ENCODE measurements at regions not wholly inside any gene's neighbourhood (a gene's known extent, or its start where the extent isn't known, plus 50 kb on each side); places are given as distances from the start of the nearest gene placed in this dataset.

- Histone ChIP-seq H3K27me3 (replicated peaks in 1 of 4; ENCODE audit: control insufficient read depth in 3 of 4, extremely low read depth in 1 of 4, insufficient read depth in 3 of 4, low read length in 3 of 4) (no peaks in the 10 kb centered on the region), H3K9me3 (ENCODE audit: insufficient read depth in 2 of 2, low read depth in 1 of 2, low read length in 1 of 2) (no peaks in the 10 kb centered on the region), H4K91ac (replicated peaks; ENCODE audit: insufficient read length, low read length) (no peak overlapping the region), H3K4ac (replicated peaks; ENCODE audit: insufficient read length, low read depth, low read length) (no peak overlapping the region), H3K36me3 (ENCODE audit: control insufficient read depth in 2 of 4, insufficient read depth in 4 of 4, low read length in 3 of 4) (no peaks in the 10 kb centered on the region), H3K4me2 (ENCODE audit: insufficient read depth in 1 of 2, low read depth in 2 of 2, low read length in 2 of 2) (no peak overlapping the region), H3K18ac (ENCODE audit: extremely low read depth, low read length) (no peak overlapping the region), H2BK12ac (ENCODE audit: low read depth, low read length) (no peak overlapping the region), H3K27ac (ENCODE audit: low read depth, low read length) (no peak overlapping the region), H2BK5ac (ENCODE audit: low read depth, low read length) (no peak overlapping the region), H4K20me1 (replicated peaks in 1 of 2; ENCODE audit: control insufficient read depth in 1 of 2, insufficient read depth in 2 of 2, low read length in 2 of 2) (no peaks in the 10 kb centered on the region), H4K8ac (ENCODE audit: extremely low read depth, insufficient read depth, low read length) (no peak overlapping the region), H2BK120ac (replicated peaks; ENCODE audit: low read depth, low read length) (no peak overlapping the region), H3K23ac (ENCODE audit: insufficient read length) (no peak overlapping the region), H3K4me3 (ENCODE audit: extremely low read depth in 1 of 4, insufficient read depth in 2 of 4, low read depth in 3 of 4, low read length in 4 of 4) (no peak overlapping the region), H3K23me2 (ENCODE audit: low read depth, low read length) (no peaks in the 10 kb centered on the region), H2AK5ac (ENCODE audit: low read depth, low read length) (no peak overlapping the region), H3K14ac (ENCODE audit: insufficient read length) (no peak overlapping the region), H2AFZ (ENCODE audit: low read length) (no peak overlapping the region), H2BK15ac (ENCODE audit: low read length) (no peak overlapping the region), H3K56ac (replicated peaks; ENCODE audit: insufficient read length, low read depth, low read length) (no peak overlapping the region), H3K79me2 (ENCODE audit: control insufficient read depth in 1 of 2, insufficient read depth in 2 of 2, low read length in 2 of 2) (no peaks in the 10 kb centered on the region), H3K9ac (replicated peaks in 1 of 4; ENCODE audit: extremely low read depth in 1 of 4, low read depth in 3 of 4, low read length in 3 of 4) (no peak overlapping the region), H4K5ac (ENCODE audit: insufficient read length, low read depth, low read length) (no peak overlapping the region), H2BK20ac (ENCODE audit: low read length) (no peak overlapping the region), H3K79me1 (ENCODE audit: low read depth, low read length) (no peaks in the 10 kb centered on the region), H3K4me1 (replicated peaks in 1 of 4; ENCODE audit: control insufficient read depth in 3 of 4, insufficient read depth in 4 of 4, low read length in 3 of 4) (no peaks in the 10 kb centered on the region)
- DNase-seq (ENCODE audit: low read depth in 1 of 2, low spot score in 2 of 2) (no peak), FAIRE-seq (no peak)
- ChIA-PET POLR2A (ENCODE audit: partially characterized antibody) (no interaction called here), CTCF (ENCODE audit: partially characterized antibody) (interaction anchor here (0.6 kb wide), 1 partner anchor 492 kb away, joined by 3 read pairs; no protein-coding TSS in a partner anchor)
- 83% methylated on average over 1 of the region's 1 CpG; no CpG with 5 or more reads in 1 of the 2 experiments for WGBS, 2 experiments (ENCODE audit: extremely low coverage in 1 of 2, insufficient coverage in 1 of 2, insufficient read length in 1 of 2, insufficient replicate concordance in 2 of 2, low coverage in 1 of 2, low lambda C conversion rate in 2 of 2, missing lambda C conversion rate in 1 of 2)
- TF ChIP-seq SAP30 (IDR thresholded peaks at IDR 0.05; ENCODE audit: insufficient read depth, insufficient replicate concordance, low read length): no peak
- TF ChIP-seq ASH2L (IDR thresholded peaks at IDR 0.05; ENCODE audit: low read length): no peak
- TF ChIP-seq MAX (IDR thresholded peaks at IDR 0.05): no peak
- no peak for TF ChIP-seq GTF2F1 (IDR thresholded peaks at IDR 0.05; ENCODE audit: borderline replicate concordance, low read depth, low read length)
- TF ChIP-seq TCF12 (IDR thresholded peaks at IDR 0.05; ENCODE audit: low read depth, low read length): no peak
- no peak for TF ChIP-seq POLR2A (IDR thresholded peaks at IDR 0.05; ENCODE audit: control extremely low read depth in 1 of 2, low read depth in 2 of 2, low read length in 2 of 2)
- no peak for TF ChIP-seq FOSL1 (IDR thresholded peaks at IDR 0.05; ENCODE audit: insufficient read depth, low read depth, low read length)
- no peak for TF ChIP-seq CHD1 (IDR thresholded peaks at IDR 0.05; ENCODE audit: low read depth, low read length)
- no peak for TF ChIP-seq KDM1A (IDR thresholded peaks at IDR 0.05; ENCODE audit: borderline replicate concordance, low read length)
- no peak for TF ChIP-seq RXRA (IDR thresholded peaks at IDR 0.05; ENCODE audit: insufficient read depth, low read depth, low read length)
- TF ChIP-seq SUZ12 (IDR thresholded peaks at IDR 0.05; ENCODE audit: low read length): no peak
- no peak for TF ChIP-seq POU5F1 (IDR thresholded peaks at IDR 0.05; ENCODE audit: low read depth, low read length)
- no peak for TF ChIP-seq EGR1 (IDR thresholded peaks at IDR 0.05; ENCODE audit: borderline replicate concordance, low read depth, low read length)
- TF ChIP-seq, protein P1, sequence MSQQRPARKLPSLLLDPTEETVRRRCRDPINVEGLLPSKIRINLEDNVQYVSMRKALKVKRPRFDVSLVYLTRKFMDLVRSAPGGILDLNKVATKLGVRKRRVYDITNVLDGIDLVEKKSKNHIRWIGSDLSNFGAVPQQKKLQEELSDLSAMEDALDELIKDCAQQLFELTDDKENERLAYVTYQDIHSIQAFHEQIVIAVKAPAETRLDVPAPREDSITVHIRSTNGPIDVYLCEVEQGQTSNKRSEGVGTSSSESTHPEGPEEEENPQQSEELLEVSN (IDR thresholded peaks at IDR 0.05): no peak
- no peak for TF ChIP-seq SP1 (IDR thresholded peaks at IDR 0.05; ENCODE audit: low read depth, low read length)
These were observed 211.4 kb upstream of the ZNF385D start for GRCh38 chr3:21962456-21962855.

Data from H1 (cell line).